HG02610 (cell line): ENCODE measurements at regions not wholly inside any gene's neighbourhood (a gene's known extent, or its start where the extent isn't known, plus 50 kb on each side); places are given as distances from the start of the nearest gene placed in this dataset.
"Not testable (repeated sequence)": the region's sequence is repeated elsewhere in the genome, so short reads cannot be mapped to it uniquely, and the experiment has no call there.

Experiments used
- ATAC-seq: cut with Tn5 transposase; IDR thresholded peaks from one replicate; pipeline ENCODE4 v1.9.1; 2021; ENCODE audit warnings: mild to moderate bottlenecking, moderate library complexity; ENCODE audit not compliant: unreplicated experiment

DNA sequence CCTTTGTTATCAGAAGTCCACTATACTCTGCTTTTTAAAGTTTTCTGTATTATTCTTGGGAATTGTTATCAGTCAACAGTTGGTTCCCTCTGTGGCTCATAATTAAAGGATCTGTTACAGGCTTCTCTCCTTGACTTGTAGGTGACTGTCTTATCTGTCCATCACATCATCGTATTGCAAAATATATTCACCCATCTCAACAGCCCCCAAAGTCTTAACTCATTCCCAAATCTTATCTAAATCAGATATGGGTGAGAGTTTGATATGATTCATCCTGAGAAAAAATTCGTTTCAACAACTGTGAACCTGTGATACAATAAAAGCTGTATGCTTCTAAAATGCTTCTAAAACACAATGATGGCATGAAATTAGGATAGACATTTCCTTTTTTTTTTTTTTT lies 1245.6 kb upstream of the RAG2 start:
- ATAC-seq = no peak

DNA sequence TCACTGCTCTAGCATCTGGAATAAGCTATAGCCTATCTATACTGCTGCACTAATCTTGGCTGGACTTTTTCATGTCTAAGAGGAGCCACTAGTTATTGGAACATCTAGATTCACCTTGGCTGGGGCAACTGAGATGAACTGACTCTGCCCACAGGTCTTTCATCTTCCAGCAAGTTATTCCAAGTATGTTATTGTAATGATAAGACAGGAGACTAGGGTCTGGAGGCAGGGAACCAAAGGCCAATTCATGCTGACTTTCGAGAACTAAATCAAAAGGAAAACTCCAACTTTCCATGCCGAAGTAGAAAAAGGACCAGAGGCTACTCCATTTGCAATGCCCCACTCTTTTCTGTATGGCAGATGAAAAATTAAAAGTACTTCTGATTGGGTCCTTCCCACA lies 1243.0 kb upstream of the RAG2 start:
- no peak for ATAC-seq

DNA sequence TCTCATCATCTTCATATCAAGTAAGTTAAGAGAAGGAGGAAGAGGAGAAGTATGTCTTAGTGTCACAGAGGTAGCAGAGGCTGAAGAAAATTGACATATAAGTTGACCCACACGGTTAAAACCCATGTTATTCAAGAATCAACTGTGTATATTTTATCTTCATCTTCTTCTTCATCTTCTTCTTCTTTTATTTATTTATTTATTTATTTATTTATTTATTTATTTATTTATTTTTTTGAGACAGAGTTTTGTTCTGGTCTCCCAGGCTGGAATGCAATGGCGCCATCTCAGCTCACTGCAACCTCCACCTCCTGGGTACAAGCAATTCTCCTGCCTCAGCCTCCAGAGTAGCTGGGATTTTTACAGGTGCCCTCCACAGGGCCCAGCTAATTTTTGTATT lies 1242.3 kb upstream of the RAG2 start:
- ATAC-seq = not testable (repeated sequence)

- no peak for ATAC-seq
Observed at GRCh38 chr11:37830529-37830928, 1232.5 kb upstream of the RAG2 start.

DNA sequence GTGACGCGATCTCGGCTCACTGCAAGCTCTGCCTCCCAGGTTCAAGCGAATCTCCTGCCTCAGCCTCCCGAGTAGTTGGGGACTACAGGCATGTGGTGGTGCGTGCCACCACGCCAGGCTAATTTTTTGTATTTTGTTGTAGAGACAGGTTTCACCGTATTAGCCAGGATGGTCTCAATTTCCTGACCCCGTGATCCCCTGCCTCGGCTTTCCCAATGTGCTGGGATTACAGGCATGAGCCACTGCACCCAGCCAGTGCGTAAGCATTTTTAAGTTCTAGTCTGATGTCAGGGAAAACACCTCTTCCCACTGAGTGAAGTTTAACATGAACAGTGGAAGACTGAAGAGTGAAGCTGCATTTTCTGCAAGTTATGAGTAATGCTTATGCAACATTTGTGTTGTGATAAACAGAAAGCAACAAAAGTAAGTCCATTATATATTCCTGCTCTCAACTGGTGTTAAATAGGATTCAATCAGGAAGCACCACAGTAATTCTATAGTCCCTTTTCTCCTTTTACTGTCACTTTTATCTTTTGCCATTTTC lies 1219.8 kb upstream of the RAG2 start:
- ATAC-seq = no peak

DNA sequence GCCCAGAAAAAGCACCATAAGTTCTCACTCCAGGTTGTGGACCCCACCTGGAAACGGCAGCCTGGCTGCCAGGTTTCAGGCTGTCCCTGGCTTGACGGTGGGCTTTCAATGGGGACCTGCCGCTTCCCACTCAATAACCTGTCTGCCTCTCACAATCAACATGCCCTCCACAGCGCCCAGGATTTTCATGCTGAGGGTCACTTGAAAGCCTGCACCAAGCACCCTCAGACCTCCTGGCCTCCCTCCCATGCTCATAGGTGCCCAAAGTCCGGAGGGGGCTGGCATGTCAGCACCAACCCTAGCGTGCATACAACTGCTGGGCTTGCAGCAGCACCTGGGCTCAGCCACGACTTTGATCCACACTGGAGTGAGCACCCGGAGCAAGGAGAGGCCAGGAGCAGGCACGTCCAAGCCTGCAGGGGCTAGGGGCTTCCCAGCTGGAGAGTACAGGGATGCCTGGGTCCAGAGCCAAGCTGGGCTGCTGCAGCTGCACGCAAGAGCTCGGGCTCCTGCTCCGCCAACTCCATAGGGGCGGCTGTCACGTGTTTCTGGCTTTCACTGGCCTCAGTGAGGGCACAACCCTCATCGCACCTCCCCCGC lies 1214.3 kb upstream of the RAG2 start:
- ATAC-seq = no peak

DNA sequence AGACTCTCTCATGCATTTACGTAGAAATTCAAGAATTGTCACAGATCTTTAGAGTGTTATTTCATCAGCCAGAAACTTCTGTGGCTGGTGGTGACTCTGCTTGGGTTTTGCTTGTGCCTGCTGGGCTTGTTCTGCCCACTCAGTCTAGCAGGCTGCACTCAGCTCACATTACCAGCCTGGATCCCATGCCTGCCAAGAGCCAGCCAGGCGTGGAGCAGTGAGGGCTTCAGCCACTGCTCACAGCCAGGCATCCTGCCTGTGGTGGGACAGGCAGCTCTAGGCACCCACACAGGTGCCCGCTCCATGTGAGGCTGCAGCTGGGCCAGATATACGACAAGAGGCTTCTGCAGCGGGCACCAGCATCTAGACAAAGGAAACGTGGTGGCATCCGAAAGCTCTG lies 1213.3 kb upstream of the RAG2 start:
- no peak for ATAC-seq

DNA sequence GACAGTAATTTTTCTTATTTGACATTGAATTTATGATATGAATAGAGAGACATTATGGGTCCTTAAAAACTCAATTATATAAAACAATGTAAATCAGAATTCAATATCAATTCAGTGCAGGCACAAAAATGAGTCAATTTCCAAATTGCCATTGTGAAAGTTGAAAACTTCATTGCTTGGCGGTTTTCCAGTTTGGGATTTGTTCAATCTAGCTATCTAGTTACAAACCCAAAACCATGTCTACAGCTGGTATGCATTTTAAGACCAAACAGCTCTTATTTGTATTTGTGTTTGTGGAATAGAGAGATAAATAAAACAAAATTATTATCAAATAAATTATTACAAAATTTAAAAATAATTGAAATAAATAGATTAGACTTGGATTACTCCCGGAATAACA lies 1206.6 kb upstream of the RAG2 start:
- no peak for ATAC-seq

DNA sequence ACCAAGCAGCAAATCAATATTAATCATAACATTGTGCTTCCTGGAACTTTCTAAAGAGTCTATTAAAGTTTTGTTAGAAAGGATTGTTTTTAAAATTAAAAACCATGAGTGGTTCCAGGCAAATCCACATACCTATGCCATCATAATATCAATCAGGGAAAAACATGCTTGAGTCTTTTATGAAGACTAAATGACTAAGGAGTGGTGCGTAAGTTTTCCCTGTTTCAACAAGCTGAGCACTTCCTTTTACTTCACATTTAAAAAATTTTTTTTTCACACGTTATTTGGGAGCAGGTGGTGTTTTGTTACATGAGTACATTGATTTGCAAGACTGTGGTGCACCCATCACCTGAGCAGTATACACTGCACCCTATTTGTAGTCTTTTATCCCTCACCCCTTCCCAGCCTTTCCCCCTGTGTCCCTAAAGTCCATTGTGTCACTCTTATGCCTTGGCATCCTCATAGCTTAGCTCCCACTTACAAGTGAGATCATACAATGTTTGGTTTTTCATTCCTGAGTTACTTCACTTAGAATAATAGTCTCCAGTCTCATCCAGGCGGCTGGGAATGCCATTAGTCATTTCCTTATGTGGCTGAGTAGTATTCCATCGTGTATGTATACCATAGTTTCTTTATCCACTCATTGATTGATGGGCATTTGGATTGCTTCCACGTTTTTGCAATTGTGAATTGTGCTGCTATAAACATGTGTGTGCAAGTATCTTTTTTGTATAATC lies 1190.3 kb upstream of the RAG2 start:
- no peak for ATAC-seq

DNA sequence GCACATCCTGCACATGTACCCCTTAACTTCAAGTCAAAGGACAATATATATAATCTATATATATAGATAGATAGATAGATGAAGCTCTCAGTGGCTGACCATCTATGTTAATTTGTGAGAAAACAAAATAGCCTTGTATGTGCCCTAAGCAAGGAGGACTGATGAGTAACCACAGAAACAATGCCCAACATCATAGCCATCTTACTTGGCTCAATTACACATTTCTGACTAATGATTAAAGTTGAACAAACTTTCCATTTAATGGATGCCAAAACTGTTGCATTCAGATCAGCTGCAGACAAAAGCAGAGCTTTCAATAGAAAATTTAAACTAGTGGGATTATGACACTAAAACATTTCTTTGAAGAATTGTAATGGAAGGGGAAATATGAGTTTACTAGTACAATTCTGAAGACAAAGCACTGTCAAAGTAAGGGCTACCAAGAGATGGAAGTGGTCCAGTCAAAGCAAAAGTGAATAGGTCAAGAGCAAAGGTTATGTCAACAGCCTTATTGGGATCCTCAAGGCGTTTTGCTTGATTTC lies 1188.2 kb upstream of the RAG2 start:
- ATAC-seq = no peak

DNA sequence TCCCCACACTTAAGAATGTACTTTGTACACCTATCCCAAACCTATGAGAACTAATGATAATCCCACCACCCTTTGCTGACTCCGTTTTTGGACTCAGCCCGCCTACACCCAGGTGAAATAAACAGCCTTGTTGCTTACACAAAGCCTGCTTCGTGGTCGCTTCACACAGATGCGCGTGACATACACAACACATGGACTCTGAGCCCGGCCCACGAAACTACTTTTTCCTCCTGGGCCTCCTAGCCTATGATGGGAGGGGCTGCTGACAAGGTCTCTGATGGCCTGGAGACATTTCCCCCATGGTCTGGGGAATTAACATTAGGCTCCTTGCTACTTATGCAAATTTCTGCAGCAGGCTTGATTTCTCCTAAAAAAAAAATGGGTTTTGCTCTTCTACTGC lies 1176.4 kb upstream of the RAG2 start:
- no peak for ATAC-seq

DNA sequence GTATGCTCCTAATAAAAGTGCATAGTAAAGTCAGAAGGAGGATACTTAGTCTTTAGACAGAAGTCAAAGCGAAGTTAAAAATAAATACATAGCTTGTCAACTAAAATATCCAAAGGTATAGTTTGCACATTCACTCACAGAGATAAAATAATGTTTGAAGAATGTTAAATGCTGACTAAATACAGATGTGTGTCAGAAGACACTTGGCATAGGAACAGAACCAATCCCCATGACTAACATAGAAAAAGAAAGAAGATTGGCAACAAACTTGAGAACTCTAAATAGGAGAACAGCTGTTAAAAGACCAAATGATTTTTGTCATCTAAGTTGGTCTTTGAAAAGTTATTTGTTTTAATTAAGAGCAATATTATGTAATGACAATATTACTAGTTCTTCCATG lies 1172.1 kb upstream of the RAG2 start:
- no peak for ATAC-seq

- no peak for ATAC-seq
Observed at GRCh38 chr11:37762079-37762478, 1164.0 kb upstream of the RAG2 start.

- no peak for ATAC-seq
Observed at GRCh38 chr11:37755521-37755920, 1157.5 kb upstream of the RAG2 start.

GRCh38 chr11:37748641-37749040 lies 1150.6 kb upstream of the RAG2 start:
- no peak for ATAC-seq

- no peak for ATAC-seq
Observed at GRCh38 chr11:37747121-37747520, 1149.1 kb upstream of the RAG2 start.

GRCh38 chr11:37727371-37727770 lies 1129.3 kb upstream of the RAG2 start:
- no peak for ATAC-seq

DNA sequence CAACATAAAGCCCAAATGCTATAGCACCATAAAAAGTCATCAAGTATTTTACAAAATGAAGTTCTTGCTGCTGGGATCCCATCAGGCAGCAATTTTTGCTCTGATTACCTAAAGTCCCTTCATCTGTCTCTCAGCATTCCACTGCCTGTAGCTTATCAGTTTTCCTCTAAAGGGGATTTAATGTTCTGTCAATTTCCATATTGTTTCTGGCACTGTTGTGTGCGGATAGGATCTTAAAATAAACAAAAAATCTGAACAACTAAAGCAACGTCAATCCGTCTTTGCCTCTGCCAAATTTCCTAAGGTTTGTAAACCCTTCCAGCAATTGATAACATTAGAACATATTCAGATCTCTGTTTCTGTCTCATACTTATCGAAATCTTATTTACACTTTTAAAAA lies 1126.3 kb upstream of the RAG2 start:
- ATAC-seq = no peak

- ATAC-seq = no peak
Observed at GRCh38 chr11:37721485-37721884, 1123.4 kb upstream of the RAG2 start.

DNA sequence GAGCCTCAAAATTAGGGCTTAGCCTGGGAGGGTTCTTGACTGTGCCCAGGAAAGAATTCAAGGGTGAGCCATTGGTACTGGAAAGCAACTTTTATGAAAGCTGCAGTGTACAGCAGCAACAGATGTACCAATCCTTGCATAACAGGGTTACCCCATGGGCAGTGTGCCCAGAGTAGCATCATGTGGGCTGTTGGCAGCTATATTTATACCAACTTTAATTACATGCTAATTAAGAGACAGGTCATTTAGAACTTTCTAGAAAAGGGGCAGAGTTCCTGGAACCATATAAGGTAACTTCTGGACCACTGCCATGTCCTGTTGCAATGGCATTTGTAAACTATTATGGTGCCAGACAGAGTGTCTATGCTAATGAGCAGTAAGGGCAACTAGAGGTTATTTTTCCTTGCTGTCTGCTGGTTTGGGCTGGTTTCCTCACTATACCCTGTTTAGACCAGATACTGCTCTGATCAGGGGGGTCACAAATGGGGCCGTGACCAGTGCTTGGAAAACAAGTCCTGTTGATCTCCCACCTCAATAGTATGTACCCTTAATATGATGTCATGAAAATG lies 1120.5 kb upstream of the RAG2 start:
- no peak for ATAC-seq

DNA sequence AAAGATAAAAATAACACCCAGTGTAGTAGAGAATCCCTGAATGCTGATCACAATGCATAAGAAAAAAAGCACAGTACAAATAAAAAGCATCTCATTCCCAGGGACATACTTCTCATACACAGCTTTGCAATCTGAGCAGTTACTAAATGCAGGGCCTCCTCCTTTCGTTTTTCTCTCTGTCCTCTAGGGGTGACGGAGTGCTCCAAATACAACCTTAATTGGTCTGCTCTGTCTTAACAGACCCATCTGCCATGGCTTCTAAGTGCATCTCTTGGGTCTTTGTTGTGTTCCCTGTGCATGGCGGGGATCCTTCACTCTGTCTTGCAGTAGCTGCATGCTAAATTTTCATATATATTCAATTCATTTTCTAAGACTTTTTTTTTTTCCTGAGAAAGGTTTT lies 1114.2 kb upstream of the RAG2 start:
- ATAC-seq = no peak

GRCh38 chr11:37710031-37710430 lies 1112.0 kb upstream of the RAG2 start:
- ATAC-seq = no peak
